SKM-1 treated with dmso at 0.1 percent for 144 hours (cell line): ENCODE measurements at regions not wholly inside any gene's neighbourhood (a gene's known extent, or its start where the extent isn't known, plus 50 kb on each side); places are given as distances from the start of the nearest gene placed in this dataset.

Experiments
- DNase-seq: peaks from one replicate; lab custom pipeline; 2025; ENCODE audit not compliant: unreplicated experiment; lab: John Stamatoyannopoulos, UW

DNA sequence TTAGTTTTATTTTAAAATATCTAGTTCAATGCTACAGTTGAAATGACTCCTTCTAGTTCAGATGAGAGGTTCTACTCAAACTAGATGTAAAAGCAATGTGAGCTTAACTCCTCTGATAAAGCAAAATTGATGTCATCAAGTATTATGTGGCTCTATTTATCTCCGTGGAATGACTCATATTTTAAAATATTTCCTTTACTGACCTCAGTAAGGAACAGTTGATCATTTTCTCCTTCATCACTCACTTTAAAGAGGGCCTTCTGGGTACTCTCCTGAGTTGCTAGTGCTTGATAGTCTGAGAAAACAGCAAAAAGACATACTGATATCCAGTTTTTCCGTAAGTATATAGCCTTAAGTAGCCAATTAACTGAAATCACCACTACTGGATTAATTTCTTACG is 1099.3 kb downstream of the ROBO2 start:
- no peak for DNase-seq

DNA sequence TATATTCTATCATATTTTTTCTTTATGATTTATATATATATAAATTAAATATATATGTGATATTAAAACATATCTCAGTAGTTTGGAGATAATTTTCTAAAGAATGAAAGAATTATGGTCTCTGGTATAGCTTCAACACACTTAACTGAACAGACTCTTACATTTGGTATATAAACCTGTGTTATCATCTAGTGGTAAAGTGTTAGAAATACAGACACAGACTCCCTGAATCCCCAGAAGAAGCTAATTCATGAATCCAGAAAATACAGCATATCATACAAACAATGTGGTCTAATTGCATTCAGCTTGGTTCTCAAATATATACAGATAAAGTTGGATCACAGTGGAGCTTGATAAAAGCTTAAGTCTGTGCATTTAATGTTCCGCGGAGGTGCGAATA is 1100.4 kb downstream of the ROBO2 start:
- no peak for DNase-seq

DNA sequence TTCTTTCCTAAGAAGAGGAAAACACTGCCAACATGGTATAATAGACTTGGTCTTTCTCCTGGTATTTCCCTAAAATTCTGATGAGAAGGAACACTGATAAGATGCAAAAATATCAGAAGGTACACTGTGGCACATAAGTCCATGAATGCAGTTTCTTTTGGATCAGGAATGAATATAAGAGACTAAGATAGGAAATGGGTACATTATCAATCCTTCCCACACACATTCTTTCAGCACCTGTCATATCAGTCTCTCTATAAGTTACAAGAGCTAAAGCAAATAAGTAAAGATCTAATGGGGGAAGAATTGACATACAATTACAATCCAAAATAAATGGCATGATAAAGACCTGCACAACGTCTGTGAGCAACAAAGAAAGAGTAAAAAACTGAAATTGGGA is 1101.0 kb downstream of the ROBO2 start:
- no peak for DNase-seq

DNA sequence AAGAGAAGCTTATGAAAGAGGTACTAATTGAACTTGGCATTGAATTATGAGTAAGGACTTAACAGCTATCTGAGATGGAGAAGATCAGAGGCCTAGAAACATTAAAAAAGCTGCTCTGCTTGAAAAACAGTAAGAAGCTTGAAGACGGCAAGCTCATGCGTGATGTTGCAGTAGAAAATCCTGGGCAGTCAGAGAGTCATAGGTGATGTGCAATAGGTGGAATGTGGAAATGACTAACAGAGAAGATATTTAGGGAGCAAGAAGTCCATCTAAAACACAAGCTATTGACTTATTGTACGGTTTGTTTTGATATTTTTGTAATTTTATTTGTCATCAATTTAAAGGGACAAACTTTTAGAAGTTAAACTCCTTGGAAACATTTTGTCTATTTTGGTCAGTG is 1101.4 kb downstream of the ROBO2 start:
- DNase-seq, result no peak

GRCh38 chr3:78143000-78143399 is 1103.1 kb downstream of the ROBO2 start:
- no peak for DNase-seq

DNA sequence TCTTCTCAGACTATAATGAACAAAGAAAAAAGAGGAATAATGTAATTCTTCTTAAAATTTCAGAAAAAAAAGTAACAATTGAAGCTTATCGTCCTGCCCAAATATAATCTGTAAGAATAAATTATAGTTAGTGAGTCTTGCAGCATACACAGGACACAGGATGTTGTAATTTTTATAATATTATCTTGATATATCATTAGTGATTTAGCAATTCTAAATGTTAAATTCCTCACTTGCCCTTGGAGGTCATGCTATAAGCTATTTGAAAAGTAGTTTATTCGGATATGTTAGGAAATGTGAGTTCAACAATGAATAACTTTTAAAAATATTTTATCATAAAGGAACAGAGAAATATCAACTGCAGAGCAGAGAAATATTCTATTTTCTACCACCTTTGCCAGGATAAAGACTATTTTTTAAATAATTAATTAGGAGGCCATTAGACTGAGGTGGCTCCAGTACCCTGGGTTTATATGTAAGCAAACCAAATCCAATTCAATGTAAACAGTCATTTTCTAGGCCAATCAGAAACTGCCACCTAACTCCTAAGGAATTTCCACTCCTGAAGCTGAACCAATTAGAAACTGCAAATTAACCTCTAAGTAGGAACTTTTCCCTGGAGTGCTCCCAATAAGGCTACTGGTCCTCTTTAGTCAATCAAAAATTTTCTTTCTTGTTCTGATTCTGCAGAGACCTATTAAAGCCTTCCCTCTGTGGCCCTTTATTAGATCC is 1109.3 kb downstream of the ROBO2 start:
- no peak for DNase-seq

GRCh38 chr3:78153973-78154372 is 1114.1 kb downstream of the ROBO2 start:
- no peak for DNase-seq

DNA sequence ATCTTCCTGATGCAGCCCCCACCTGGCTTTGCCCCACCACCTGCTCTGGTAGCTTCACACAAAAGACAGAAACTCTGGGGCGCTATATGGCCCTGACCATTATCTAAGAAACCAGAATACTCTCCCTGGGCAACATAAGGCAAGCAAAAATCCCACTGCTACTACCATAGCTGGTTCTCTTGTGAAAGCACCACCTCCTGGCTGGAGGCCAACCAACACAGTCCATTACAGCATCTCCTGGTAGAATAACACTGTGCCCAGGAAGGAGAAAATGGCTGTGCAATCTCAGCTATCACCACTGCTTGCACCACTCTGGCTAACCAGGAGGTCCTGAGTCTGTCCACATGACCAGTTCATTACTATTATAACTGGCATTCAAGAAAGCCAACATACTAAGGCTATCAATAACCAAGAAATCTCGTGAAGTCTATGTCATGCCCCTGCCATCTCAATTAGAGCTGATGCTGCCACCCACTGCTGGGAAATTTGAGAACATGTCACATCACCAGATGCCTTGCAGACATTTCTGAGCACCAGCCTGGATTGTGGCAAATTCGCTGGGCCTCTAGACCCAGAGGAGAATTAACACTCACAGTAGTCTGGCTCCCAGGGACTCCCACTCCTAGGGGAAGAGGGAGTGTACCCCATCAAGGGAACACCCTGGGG is 1114.8 kb downstream of the ROBO2 start:
- DNase-seq, result no peak

- DNase-seq, result no peak
Measured at GRCh38 chr3:78161736-78162135, 1121.8 kb downstream of the ROBO2 start.

DNA sequence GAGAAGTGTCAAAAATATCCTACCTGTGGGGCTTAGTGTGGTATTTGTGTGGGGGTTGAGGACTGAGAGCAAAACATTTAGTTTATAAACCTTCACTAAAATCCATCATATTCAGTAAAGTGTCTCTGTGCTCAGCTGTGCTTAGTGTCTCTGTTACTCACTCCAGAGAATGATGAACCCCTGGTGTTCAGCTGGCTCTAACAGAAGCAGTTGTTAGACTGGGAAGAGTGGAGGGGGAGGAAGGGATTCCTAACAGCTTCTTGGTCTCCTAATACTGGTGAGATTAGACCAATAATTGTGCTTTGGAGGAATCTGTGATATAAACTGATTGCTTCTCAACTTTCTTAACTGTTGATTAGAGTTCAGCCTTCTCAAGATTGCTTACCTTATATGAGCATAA is 1123.5 kb downstream of the ROBO2 start:
- DNase-seq, result no peak

DNA sequence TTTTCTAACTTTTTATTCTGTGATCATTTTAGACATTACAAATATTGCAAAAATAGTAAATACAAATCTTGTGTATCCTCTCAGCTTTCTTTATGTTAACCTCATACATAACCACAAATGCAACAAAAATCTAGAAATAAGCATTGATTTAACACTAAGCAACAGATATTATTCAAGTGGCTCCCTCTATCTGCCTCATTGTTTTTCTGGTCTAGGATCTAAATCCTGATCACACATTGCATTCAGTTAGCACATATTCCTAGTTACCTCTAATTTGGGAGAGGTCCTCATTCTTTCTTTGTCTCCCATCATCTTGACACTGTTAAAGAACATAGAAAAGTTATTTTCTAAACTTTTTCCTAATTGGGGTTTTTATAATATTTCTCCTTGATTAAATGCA is 1126.0 kb downstream of the ROBO2 start:
- DNase-seq, result no peak

DNA sequence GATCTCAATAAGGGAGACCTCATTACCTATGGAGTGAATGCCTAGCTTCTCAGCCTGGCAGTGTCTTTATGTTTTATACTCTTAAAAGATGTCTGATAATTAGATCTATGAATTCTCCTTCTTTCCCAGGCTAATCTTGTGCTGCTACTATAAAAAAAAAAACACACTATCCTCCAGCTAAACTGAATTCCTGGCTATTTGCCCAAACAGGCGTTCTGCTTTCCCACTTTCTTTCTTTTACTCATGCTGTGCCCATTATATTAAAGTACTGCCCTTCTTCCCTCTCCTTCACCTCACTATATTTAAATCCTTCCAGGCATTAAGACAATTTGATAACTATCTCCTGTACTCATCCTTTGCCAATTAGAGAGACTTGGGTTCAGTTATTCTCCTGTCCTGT is 1134.9 kb downstream of the ROBO2 start:
- no peak for DNase-seq

DNA sequence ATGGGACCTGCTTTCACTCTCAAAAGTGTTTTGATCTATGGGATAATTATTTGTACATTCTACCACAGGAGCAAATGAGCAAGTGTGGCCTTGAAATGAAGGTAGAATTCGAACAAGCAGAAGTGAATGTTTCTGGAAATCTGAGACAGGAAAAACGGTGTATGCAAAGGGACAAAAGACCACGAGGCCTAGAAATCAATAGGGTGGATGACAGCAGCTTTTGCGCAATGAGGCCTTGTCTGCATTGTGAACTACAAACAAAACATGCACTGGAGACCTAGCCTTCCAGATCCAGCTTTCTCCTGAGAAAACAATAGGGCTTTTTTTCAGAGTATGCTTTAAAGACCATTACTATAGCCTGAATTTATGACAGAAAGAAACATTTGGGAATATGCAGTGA is 1137.0 kb downstream of the ROBO2 start:
- no peak for DNase-seq

- DNase-seq, result no peak
Measured at GRCh38 chr3:78177780-78178179, 1137.9 kb downstream of the ROBO2 start.

DNA sequence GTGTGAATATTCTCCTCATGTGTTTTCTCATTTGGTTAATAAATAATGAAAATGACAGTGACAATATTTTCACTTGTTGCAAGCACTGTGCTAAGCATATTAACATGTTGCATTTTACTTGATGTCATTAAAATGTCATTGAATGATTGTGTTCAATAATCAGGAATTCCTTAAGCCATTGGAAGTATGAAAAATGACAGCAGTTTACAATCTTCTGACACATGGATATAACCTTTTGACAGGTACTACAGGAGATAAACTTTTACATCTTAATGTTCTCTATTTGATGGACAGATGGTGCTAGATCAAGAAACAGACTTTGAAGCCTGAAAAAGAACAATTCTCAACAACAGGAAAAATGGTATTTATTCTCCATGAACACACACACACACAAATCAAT is 1138.3 kb downstream of the ROBO2 start:
- DNase-seq, result no peak

DNA sequence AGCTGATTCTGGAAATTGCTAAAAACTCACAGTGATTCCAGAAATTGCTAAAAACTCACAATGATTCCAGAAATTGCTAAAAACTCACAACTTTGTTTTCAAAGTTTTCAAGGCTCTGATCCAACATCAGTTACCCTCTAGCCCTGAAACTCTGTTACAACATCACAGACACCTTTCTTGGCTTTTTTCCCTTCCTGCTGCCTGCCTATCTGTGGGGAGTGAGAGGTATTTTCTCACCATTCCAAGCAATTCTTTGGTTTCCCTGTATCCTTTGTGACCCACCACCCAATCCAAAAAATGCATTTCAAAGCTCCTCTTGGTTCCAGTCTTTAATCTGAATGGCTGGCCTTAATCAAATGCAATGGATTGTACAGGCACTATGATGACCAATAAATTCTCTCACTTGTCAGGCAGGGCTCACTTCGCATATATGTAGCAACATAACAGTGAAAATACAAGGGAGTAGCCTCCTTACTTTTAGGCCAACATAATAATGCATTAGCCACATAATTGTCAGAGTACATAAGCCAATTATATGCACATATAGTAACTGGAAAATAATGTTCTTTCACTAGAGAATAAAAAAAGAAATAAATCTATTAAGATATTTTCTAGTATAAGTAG is 1139.0 kb downstream of the ROBO2 start:
- DNase-seq, result no peak

GRCh38 chr3:78183906-78184599 is 1144.2 kb downstream of the ROBO2 start:
- no peak for DNase-seq

DNA sequence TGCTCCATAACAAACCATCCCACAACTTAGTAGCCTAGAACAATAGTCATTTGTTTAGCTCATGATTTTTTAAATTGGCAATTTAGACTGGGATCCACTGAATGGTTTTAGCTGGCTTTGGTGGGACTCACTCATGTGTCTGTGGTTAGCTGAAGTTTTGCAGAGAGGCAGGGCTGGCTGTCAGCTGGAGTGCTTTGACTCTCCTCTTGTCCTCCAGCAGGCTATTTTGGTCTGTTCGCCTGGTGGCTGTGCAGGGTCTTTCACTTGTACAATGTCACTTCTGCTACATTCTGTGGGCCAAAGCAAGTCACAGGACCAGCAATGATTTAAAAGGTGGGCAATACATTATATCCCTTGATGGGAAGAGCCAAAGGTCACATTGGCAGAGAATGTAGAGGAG is 1146.5 kb downstream of the ROBO2 start:
- DNase-seq, result no peak

- DNase-seq, result no peak
Measured at GRCh38 chr3:78201091-78201490, 1161.2 kb downstream of the ROBO2 start.

DNA sequence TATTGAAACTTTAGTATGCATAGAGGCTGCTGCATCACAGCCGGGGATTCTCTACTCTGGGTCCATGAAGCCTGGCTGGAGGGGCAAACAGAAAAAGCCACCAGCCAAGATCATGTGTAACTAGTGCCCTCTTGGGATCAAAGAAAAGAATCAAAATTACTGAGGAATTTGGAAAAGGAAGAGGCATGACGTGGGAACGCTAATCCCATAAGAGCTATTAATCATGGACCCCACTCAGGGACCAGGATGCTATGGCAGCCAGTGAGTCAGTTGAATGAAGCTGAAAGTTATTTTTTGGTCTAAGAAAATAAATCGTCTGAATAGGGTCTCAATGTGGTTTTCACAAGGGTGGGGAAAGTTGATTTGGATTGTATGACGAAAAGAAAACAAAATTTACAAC is 1165.1 kb downstream of the ROBO2 start:
- DNase-seq, result no peak

- no peak for DNase-seq
Measured at GRCh38 chr3:78221300-78221699, 1181.4 kb downstream of the ROBO2 start.

DNA sequence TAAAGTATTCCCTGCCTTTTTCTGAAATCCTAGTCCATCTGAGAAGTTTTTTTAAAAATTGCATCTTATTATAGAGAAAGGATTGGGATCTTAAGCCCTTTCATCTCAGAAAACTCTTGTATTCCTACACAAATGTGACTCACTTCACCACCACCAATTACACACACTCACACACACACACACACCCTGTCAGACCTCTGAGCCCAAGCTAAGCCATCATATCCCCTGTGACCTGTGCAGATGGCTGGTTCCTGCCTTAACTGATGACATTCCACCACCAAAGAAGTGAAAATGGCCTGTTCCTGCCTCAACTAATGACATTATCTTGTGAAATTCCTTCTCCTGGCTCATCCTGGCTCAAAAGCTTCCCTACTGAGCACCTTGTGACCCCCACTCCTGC is 1181.9 kb downstream of the ROBO2 start:
- DNase-seq, result no peak
